ENCODE measurements at regions not wholly inside any gene's neighbourhood (a gene's known extent, or its start where the extent isn't known, plus 50 kb on each side); places are given as distances from the start of the nearest gene placed in this dataset.

DNA sequence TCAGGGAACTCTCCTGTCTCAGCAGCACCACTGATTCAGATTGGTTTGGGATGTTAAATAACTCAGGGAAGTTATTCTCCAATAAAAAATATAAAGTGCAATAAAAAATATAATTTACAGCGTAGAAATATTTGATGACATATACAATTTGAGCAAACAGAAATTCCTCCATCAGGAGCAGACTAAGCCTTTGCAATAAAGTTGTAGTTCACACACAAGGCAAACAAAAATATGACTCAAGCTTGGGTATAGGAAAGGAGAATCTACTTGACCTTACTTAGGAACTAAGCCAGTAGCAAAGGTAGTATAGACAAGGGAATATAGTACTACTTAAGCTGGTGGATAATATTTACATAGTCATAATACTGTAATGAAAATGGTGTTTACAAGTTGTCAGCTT, 264.1 kb downstream of the KIF21A start:
- TF ChIP-seq ARNT (IDR thresholded peaks at IDR 0.05) = no peak
- TF ChIP-seq BHLHE40 (IDR thresholded peaks at IDR 0.05; ENCODE audit: borderline replicate concordance) = no peak
- TF ChIP-seq SUZ12 (IDR thresholded peaks at IDR 0.05) = no peak
- TF ChIP-seq SP1 (IDR thresholded peaks at IDR 0.05) = no peak
- TF ChIP-seq LEF1 (IDR thresholded peaks at IDR 0.05; ENCODE audit: borderline replicate concordance) = no peak
- TF ChIP-seq ZNF384 (IDR thresholded peaks at IDR 0.05) = no peak
- TF ChIP-seq TARDBP (IDR thresholded peaks at IDR 0.05) = no peak
